ENCODE measurements at regions not wholly inside any gene's neighbourhood (a gene's known extent, or its start where the extent isn't known, plus 50 kb on each side); places are given as distances from the start of the nearest gene placed in this dataset.

- no peak for TF ChIP-seq ATF2 (tag by site-specific recombination; IDR thresholded peaks at IDR 0.05; ENCODE audit: low read depth)
- TF ChIP-seq, protein P1, sequence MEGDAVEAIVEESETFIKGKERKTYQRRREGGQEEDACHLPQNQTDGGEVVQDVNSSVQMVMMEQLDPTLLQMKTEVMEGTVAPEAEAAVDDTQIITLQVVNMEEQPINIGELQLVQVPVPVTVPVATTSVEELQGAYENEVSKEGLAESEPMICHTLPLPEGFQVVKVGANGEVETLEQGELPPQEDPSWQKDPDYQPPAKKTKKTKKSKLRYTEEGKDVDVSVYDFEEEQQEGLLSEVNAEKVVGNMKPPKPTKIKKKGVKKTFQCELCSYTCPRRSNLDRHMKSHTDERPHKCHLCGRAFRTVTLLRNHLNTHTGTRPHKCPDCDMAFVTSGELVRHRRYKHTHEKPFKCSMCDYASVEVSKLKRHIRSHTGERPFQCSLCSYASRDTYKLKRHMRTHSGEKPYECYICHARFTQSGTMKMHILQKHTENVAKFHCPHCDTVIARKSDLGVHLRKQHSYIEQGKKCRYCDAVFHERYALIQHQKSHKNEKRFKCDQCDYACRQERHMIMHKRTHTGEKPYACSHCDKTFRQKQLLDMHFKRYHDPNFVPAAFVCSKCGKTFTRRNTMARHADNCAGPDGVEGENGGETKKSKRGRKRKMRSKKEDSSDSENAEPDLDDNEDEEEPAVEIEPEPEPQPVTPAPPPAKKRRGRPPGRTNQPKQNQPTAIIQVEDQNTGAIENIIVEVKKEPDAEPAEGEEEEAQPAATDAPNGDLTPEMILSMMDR (tag by site-specific recombination; IDR thresholded peaks at IDR 0.05), result no peak
- TF ChIP-seq ZNF23 (tag by site-specific recombination; IDR thresholded peaks at IDR 0.05; ENCODE audit: borderline replicate concordance), result no peak
- no peak for TF ChIP-seq ZNF184 (tag by site-specific recombination; IDR thresholded peaks at IDR 0.05)
- TF ChIP-seq ZNF133 (tag by site-specific recombination; IDR thresholded peaks at IDR 0.05), result no peak
These were observed 76.9 kb upstream of the PGBD5 start for GRCh38 chr1:230502996-230503395.
